GM19328 (cell line): ENCODE measurements at regions not wholly inside any gene's neighbourhood (a gene's known extent, or its start where the extent isn't known, plus 50 kb on each side); places are given as distances from the start of the nearest gene placed in this dataset.

Experiments
- ATAC-seq: cut with Tn5 transposase; IDR thresholded peaks from one replicate; pipeline ENCODE4 v1.9.1; 2021; ENCODE audit warnings: mild to moderate bottlenecking, moderate library complexity; ENCODE audit not compliant: unreplicated experiment

- ATAC-seq = no peak
These were observed 278.8 kb downstream of the RPS24 start for GRCh38 chr10:78312197-78313047.

- ATAC-seq = no peak
These were observed 279.4 kb downstream of the RPS24 start for GRCh38 chr10:78313048-78313381.

- no peak for ATAC-seq
These were observed 280.0 kb downstream of the RPS24 start for GRCh38 chr10:78313636-78314035.

DNA sequence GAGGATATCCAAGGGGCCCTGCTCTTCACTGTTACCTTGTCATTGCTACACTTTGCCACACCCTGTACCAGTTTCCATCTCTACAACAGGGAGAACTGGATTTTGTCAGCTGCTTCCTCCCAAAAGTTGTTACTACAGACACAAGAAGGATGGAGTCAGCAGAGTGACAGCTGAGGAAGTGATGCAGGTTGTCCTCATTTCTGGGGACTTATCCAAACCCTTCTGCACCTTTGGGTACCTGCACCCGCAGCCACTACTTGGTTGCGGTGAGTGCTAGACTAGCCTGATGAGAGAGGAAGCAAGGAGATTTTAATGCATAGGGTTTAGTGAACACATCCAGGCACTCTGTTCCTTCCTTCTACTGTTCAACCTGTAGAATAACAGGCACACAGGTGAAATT lies 281.0 kb downstream of the RPS24 start:
- no peak for ATAC-seq

DNA sequence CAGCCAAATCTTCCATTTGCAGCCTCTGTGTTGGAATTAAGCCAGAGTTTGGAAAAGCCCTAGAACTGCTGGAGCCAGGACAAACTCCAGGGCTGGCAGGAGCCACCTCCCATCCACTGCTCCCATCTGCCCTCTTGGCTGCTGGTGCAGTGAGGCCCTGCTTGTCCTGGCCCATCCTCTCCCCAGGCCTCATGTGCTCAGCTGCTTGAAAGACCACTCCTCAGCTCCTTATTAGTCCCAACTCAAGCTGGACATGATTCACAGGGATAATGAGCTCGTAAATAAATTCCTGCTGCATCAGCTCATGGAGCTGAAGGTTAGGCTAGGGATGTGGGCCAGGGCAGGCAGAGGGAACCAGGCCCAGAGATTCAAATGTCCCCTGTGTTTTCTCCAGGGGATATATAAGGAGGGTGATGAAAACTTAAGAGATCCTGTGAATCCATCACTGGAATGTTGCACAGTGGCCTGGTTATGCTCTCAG lies 282.8 kb downstream of the RPS24 start:
- ATAC-seq = no peak

DNA sequence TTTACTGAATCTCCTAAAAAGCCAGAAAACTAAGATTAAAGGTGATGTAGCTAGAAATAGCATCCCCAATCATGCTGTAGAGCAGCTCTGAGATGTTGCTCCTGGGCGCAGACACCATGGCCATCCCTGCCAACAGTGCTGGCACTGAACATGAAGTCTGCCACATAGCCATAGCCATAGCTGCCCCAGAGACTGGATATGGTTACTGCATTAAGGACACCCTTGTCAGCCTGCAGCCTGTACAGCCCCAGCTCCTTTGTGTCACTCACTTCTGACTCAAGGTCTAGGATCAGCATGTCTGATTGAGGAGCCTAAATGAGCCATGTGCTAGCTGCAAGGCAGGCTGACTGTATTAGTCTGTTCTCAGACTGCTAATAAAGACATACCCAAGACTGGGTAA lies 284.6 kb downstream of the RPS24 start:
- no peak for ATAC-seq

DNA sequence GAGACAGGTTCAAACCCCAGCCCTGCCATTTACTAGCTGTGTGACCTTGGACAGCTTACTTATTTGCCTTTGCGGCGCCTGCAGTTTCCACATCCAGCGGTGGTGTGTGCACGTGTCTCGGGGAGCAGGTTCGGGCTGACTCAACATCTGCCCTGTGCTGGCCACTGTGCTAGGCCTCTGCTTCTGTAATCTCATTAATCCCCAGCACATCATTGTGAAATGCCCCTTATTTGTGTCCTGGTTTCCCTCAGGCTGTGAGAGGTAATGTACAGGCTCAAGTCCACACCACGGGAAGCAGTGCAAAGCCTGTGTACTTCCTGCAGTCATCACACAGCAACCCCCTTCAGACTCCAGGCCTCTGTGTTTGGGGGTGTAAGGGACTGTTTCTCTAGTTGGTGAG lies 285.7 kb downstream of the RPS24 start:
- ATAC-seq = no peak

- no peak for ATAC-seq
These were observed 286.2 kb downstream of the RPS24 start for GRCh38 chr10:78319841-78320240.

- ATAC-seq = no peak
These were observed 286.8 kb downstream of the RPS24 start for GRCh38 chr10:78320506-78320905.

DNA sequence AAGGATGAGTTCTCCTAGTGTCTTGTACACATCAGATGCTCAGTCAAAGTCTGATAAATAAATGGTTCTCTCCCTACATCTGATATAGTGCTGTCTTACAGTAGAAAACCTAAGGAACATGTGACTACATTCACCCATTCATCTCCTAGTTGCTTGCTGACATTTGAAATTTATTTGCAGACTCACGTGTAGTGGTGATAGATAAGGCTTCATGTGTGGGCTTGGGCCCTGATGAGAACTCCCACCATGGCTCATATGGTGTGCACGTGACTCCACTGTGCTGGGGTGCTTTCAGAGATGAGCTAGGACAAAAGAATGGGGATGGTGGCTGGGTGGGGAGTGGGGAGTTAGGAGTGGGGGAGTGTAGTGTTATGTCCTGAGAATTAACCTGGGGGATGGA lies 287.3 kb downstream of the RPS24 start:
- ATAC-seq = no peak

GRCh38 chr10:78321500-78321899 lies 287.8 kb downstream of the RPS24 start:
- ATAC-seq = no peak

DNA sequence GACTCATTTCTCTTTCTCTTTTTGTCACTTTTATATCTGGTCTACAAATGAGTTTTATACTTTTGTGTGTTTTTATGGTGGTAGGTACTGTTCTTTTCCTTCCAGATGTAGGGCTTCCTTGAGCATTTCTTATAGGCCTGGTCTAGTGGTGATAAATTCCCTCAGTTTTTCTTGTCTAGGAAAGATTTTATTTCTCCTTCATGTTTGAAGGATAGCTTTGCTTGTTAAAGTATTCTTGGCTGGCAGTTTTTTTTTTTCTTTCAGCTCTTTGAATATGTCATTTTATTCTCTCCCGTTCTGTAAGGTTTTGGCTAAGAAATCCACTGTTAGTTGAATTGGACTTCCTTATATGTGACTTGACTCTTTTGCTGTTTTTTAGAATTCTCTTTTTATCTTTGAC lies 292.7 kb downstream of the RPS24 start:
- ATAC-seq = no peak

GRCh38 chr10:78327778-78328591 lies 294.3 kb downstream of the RPS24 start:
- ATAC-seq = no peak

DNA sequence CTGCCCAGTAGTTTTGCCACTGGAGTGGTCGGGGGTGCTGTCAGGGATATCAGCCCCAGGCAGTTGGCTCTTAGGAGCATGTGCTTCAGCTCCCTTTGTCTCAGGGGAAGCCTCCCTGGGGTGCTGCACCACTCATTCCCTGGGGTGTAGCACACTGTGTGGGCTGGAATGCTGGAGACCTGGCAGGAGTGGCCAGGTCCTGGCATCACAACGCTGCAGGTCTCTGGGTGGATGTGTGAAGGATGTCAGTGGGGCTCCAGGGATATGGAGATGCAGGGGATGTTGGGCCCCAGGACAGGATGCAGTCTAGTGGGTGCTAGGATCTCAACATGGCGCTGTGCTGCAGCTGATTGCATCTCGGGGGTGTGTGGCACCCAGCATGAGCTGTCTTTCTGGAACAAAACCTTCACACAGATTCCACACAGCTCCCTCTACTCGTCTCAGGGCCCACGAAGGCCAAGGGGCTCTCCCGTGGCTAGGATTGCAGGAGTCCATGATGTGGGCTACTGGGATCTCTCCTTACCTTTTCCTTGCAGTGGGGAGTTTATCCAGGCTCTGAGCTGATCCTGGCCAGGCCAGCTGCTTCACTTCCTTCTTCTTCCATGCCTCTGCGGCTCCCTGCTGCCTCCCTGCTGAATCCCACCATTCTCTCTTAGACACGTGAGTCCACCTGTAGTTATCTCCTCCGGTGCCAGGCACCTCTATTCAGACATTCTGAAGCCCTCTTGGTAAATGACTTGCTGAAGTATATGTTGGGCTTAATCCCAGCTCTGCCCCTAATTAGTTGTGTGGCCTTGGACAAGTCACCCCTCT lies 295.1 kb downstream of the RPS24 start:
- ATAC-seq = no peak

DNA sequence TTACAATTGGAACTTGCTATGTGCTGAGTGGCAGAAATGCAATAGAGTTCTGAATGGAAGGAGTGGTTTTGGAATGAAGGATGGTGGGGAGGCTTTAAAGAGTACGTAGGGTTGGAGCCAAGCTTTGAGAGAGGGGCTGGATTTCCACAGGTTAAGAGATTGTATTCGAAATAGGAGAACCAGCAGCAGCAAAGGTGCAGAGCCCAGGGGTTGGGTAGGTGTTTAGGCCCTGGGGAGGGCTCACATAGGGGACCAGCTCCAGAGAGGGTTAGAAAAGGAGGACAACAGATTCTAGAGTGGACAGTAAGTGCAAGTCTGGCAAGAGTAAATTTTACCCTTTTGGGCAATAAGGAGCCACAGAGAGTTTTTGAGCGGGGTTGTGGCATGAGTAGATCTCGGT lies 297.2 kb downstream of the RPS24 start:
- no peak for ATAC-seq

GRCh38 chr10:78331391-78331922 lies 297.8 kb downstream of the RPS24 start:
- no peak for ATAC-seq

DNA sequence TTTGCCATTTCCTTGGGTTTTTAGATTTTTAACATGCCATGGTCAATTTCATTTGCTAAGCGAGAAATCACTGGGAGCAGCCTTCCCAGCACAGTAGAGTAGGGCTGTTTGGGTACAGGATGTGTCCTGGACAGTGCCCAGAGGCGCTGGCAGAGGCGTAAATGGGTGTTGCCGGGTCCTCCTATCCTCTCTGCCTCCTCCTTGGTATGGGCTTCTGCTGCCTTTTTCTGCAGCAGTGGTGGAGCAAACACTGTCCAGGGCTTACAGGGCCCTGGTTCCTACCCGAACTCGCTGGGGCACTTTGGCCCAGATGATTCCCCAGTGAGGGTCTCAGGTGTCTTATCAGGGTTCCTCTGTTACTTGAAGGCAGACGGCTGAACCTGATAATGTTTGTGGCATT lies 298.3 kb downstream of the RPS24 start:
- no peak for ATAC-seq

GRCh38 chr10:78332657-78333056 lies 299.0 kb downstream of the RPS24 start:
- no peak for ATAC-seq

DNA sequence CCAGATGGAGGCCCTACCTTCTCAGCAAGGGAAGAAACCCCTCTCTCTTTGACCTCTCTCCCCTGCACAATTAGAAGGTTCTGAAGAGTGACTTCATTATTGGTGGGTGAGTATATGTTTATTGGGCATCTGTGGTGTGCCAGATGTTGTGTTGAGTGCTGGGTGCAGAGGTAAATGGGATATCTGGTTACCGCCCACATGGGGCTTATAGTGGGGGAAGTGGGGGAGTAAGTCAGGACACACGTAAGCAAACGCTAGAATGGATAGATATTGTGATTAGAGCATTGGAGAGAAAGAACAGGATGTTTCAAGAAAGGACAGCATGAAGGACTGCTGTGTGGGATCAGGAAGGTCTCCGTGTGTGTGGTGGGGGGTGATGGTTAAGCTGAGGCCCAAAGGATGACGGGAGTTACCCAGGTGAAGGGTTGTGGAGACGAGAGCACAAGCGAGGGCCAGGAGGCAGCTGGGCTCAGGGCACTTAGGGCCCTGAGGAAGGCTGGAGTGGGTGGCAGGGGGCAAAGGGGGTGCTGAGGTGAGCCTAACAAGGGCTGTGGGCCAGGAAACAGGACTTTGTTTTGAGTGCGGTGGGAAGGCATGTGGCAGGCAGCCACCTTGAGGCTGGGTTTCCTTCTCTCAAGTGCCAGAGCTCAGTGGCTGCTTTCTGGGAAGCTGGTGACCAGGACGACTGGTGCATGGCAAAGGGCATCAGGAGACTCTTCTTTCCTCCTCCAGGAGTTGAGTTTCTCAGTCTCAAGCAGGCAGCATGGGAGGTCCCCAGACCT lies 299.9 kb downstream of the RPS24 start:
- no peak for ATAC-seq

DNA sequence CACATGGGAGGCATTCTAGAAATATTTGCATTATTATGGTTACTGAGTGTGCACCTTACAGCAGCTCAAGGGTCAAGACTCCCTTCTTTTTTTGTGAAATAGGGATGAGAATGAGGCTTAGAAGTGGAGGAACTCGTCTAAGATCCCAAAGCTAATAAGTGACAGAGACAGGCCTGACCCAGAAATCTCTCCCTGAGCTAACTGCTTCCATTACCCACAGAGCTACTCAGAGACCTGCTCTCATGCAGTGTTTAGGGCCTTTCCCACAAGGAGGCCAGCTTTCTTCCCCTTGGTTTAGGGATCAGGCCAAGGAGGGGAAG lies 301.7 kb downstream of the RPS24 start:
- no peak for ATAC-seq
